Epidermal melanocyte (primary cell): ENCODE measurements at regions not wholly inside any gene's neighbourhood (a gene's known extent, or its start where the extent isn't known, plus 50 kb on each side); places are given as distances from the start of the nearest gene placed in this dataset.
"Not testable (repeated sequence)": the region's sequence is repeated elsewhere in the genome, so short reads cannot be mapped to it uniquely, and the experiment has no call there.

ENCODE experiments used
- DNase-seq: peaks from one replicate; pipeline ENCODE4 v3.0.0; 2011; ENCODE audit warnings: low spot score; ENCODE audit not compliant: insufficient read length

DNA sequence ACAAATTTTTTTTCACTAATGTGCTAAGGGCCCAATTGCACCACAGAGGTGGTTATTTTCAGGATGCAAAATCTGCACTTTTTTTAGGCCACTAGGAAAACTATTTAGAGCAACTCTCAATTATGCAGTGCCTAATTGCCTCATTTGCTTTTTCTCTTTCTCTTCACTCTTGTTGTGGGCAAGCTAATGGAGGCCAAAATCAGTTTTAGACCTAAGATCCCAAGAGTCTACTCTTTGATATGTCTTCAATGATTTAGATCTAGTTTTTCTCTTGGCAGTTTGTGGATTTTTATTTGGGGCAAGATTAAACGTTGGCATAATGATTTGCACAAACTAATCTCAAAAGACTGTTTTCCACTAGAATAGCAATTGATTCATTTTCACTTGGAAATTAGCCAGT lies 1996.9 kb downstream of the LRRC4C start:
- DNase-seq = no peak

DNA sequence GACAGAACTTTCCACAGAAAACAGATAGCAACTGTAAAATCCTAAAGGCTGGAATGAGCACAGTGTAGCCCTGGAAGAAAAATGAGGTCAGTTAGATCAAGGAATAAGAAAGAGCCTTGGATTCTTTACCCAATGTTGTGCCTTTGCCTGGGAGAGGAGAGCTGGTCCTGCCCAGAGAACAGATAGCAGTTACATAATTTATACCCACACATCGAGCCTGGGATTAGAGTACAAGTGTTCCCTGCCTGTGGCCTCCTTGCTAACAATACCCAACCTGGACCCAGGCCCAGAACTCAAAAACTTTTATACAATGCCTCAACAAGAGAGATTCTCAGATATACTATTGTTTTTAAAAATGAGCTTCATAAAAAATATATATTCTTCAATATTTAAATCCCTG lies 1998.4 kb downstream of the LRRC4C start:
- no peak for DNase-seq

DNA sequence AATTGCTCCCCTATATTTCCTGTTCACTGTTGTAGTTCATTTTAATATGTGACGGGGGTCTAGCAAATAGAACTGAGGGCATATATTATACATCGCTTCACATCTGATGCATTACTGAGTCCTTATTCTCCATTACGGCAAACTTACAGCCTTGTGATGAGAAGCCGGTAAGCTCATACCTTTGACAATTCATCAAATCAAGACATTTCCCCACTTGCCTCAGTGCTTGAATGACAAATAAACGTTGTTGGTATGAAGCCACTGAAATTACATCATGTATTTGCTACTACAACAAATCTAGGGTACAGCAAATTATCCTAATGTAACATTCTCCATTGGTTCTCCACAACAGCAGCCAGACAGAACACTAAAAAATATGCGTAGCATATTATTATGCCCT lies 1999.8 kb downstream of the LRRC4C start:
- DNase-seq = no peak

- no peak for DNase-seq
Measured at GRCh38 chr11:39458481-39458880, 2001.0 kb downstream of the LRRC4C start.

DNA sequence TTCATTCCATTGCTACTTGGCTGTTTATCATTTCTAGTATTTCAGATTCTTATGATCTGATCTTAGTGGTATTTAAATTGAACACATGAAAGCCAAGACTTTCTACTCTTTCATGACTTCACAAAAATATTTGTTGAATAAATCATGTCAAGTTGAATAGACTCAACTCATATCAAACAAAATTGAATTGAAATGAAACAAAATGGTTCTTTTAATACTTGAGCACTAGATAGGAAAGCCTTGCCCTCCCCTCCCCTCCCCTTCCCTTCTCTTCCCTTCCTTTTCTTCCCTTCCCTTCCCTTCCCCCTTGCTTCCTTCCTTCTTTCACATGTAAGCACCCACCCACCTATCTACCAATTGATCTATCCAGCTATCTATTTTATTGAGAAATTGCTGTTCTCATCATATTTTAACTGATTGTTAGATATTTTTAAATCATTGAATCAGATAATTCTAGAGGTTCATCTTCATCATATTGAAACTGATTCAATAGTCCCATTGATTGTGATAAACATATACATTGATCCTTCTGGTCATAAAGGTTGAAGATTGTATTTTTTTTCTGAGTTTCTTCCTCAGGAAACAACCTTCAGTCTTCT lies 2015.9 kb downstream of the LRRC4C start:
- DNase-seq = no peak

DNA sequence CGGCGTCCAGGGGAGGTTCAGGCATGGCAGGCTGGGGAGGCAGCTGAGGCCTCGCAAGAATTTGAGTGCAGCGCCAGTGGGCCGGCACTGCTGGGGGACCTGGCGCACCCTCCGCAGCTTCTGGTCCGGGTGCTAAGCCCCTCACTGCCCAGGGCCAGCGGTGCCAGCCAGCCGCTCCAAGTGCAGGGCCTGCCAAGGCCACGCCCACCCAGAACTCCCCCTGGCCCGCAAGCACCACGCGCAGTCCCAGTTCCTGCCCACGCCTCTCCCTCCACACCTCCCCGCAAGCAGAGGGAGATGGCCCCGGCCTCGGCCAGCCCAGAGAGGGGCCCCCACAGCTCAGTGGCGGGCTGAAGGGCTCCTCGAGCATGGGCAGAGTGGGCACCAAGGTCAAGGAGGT lies 2017.3 kb downstream of the LRRC4C start:
- no peak for DNase-seq

- no peak for DNase-seq
Measured at GRCh38 chr11:39435641-39436040, 2023.8 kb downstream of the LRRC4C start.

DNA sequence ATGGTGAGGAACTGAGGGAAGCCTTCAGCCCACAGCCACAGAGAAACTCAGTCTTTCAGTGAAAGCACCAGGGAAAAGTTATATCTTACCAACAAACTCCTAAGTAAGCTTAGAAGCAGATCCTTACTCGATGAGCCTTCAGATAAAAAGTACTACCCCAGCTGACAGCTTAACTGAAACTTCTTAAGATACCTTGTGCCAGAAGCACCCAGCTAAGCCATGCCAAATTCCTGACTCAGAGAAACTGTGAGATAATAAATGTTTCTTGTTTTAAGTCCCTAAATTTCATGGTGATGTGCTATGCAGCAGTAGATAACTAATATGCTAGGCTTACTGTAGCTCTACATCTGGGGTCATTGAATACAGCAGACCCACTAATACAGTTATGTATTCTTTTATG lies 2025.0 kb downstream of the LRRC4C start:
- DNase-seq = no peak

GRCh38 chr11:39432929-39433328 lies 2026.5 kb downstream of the LRRC4C start:
- DNase-seq = no peak

- DNase-seq = no peak
Measured at GRCh38 chr11:39425226-39425625, 2034.2 kb downstream of the LRRC4C start.

DNA sequence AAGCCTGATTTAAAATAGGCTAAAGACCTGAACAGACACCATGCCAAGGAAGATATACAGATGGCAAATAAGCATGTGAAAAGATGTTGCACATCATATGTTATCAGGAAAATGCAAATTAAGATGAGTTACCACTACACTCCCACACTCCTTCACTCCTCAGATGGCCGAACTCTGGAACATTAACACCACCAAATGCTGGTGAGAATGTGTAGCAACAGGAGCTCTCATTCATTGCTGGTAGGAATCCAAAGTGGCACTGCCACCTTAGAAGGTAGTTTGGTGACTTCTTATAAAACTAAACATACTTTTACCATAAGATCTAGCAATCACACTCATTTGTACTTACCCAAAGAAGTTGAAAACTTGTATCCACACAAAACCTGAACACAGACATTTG lies 2047.3 kb downstream of the LRRC4C start:
- DNase-seq = no peak

GRCh38 chr11:39385911-39386310 lies 2073.5 kb downstream of the LRRC4C start:
- DNase-seq = no peak

- no peak for DNase-seq
Measured at GRCh38 chr11:39374963-39375698, 2084.3 kb downstream of the LRRC4C start.

- no peak for DNase-seq
Measured at GRCh38 chr11:39367534-39367933, 2091.9 kb downstream of the LRRC4C start.

GRCh38 chr11:39365809-39366436 lies 2093.5 kb downstream of the LRRC4C start:
- no peak for DNase-seq

GRCh38 chr11:39363571-39363970 lies 2095.9 kb downstream of the LRRC4C start:
- DNase-seq = no peak

- DNase-seq = no peak
Measured at GRCh38 chr11:39361557-39361956, 2097.9 kb downstream of the LRRC4C start.

GRCh38 chr11:39345834-39346442 lies 2113.5 kb downstream of the LRRC4C start:
- DNase-seq = no peak

DNA sequence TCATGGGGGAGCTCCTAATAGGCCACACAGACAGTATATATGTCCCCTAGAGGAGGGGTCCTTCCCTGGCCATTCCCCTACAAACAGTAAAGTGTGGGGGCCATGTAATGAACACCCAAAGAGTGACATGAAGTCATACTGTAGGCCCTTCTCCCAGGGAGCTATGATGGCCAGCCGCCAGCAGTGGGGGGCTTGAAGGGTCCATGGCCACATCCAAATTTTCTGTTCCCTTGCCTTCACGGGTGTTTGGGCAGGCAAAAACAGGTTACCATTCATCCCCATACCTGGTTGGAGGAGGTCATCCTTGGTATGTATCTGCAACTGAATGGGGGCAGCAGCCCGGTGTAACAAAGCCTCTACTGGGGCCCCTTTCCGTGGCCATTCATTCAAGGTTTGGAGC lies 2118.0 kb downstream of the LRRC4C start:
- DNase-seq = no peak

DNA sequence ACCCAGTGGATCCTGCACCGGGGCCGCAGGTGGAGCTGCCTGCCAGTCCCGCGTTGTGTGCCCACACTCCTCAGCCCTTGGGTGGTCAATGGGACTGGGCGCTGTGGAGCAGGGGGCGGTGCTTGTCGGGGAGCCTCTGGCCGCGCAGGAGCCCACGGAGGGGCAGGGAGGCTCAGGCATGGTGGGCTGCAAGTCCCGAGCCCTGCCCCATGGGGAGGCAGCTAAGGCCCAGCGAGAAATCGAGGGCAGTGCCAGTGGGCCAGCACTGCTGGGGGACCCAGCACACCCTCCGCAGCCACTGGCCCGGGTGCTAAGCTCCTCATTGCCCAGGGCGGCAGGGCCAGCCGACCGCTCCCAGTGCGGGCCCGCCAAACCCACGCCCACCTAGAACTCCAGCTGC lies 2126.4 kb downstream of the LRRC4C start:
- not testable (repeated sequence) for DNase-seq

DNA sequence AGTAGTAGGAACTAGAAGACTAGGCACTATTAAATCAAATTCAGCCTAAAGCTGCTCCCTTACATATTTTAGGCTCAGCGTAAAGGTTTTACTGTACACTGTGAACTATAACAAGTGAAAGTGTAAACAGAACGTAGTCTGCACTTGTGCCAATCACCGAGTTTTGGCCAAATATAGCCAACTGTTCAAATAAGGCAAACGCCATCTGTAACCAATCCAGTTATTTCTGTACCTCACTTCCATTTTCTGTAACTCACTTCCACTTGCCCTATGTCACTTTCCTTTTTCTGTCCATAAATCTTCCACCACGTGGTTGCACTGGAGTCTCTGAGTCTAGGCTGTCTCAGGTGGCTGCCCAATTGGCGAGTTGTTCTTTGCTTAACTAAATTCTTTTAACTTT lies 2132.2 kb downstream of the LRRC4C start:
- no peak for DNase-seq

DNA sequence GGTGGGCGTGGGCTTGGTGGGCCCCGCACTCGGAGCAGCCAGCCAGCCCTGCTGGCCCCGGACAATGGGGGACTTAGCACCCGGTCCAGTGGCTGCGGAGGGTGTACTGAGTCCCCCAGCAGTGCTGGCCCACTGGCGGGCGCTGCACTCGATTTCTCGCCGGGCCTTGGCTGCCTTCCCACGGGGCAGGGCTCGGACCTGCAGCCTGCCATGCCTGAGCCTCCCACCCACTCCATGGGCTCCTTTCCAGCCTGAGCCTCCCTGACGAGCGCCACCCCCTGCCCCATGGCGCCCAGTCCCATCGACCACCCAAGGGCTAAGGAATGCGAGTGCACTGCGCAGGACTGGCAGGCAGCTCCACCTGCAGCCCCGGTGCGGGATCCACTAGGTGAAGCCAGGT lies 2147.6 kb downstream of the LRRC4C start:
- not testable (repeated sequence) for DNase-seq
